GM12878 (cell line): ENCODE measurements at regions not wholly inside any gene's neighbourhood (a gene's known extent, or its start where the extent isn't known, plus 50 kb on each side); places are given as distances from the start of the nearest gene placed in this dataset.

Experiments used
- ATAC-seq: fragments of 200-7000 bp; cut with Tn5 transposase; 3 replicates; pipeline ENCODE4 v1.9.1; 2020; ENCODE audit warnings: mild to moderate bottlenecking, moderate library complexity
- BruUV-seq: library from RNA; stranded (reverse); fragments of 400-500 nt; replicated peaks from 2 replicates; lab custom pipeline; 2021; lab: Mats Ljungman, UMichigan
- CTCF ChIA-PET: fragments of 300-600 bp; sonication (Branson Sonifier 250); formaldehyde crosslinking; extraction: SDS; loops from one replicate; lab custom pipeline; 2021; ENCODE audit warnings: inconsistent platforms; lab: Yijun Ruan, JAX
- POLR2A ChIA-PET: fragments of 350-600 bp; formaldehyde crosslinking; extraction: SDS; loops from one replicate; lab custom pipeline; 2021; ENCODE audit warnings: inconsistent platforms; lab: Charles Lee
- RAD21 ChIA-PET: fragments of 300-600 bp; sonication (Branson Sonifier 250); formaldehyde crosslinking; loops from one replicate; lab custom pipeline; 2023; ENCODE audit warnings: antibody characterized with exemption; ENCODE audit not compliant: unreplicated experiment; lab: Charles Lee
- SMC1A ChIA-PET: fragments of 300-600 bp; sonication (Branson Sonifier 250); formaldehyde crosslinking; loops from one replicate; lab custom pipeline; 2023; ENCODE audit not compliant: unreplicated experiment, uncharacterized antibody; lab: Charles Lee
- DNase-seq: peaks from one replicate; pipeline ENCODE4 v3.0.0-alpha.2; 2011; ENCODE audit warnings: low read depth, low spot score
- FAIRE-seq: peaks from 3 replicates; lab custom pipeline; 2011; peaks lifted over from hg19 to GRCh38; lab: Jason Lieb, UNC
- H2AFZ ChIP-seq: 2 replicates; pipeline ENCODE4 v1.6.0; 2011; ENCODE audit warnings: low read depth, low read length, control low read depth; ENCODE audit not compliant: control insufficient read depth
- H3K27ac ChIP-seq: 2 replicates; pipeline ENCODE4 v1.5.1; 2011; ENCODE audit warnings: control low read depth; ENCODE audit not compliant: control insufficient read depth, insufficient read depth
- H3K27me3 ChIP-seq, 2 experiments: replicated peaks in 1 of 2; 2 replicates each; pipeline versions ENCODE4 v1.6.0 to v1.6.1; 2011; ENCODE audit warnings: low read length in 1 of 2; ENCODE audit not compliant: control insufficient read depth in 2 of 2, insufficient read depth in 2 of 2
- H3K36me3 ChIP-seq, 2 experiments: 2 replicates each; pipeline ENCODE4 v1.5.1; 2011; ENCODE audit warnings: low read length in 1 of 2; ENCODE audit not compliant: control insufficient read depth in 2 of 2, insufficient read depth in 2 of 2
- H3K4me1 ChIP-seq: 2 replicates; pipeline ENCODE4 v1.6.1; 2011; ENCODE audit warnings: mild to moderate bottlenecking, low read length, moderate library complexity, mixed read lengths; ENCODE audit not compliant: control insufficient read depth, insufficient read depth
- H3K4me2 ChIP-seq: 2 replicates; pipeline ENCODE4 v1.6.0; 2011; ENCODE audit warnings: control low read depth; ENCODE audit not compliant: control insufficient read depth, insufficient read depth
- H3K4me3 ChIP-seq: fragments of 200-600 bp; sonication (generic); 2 replicates; pipeline ENCODE4 v1.5.1; 2016
- H3K79me2 ChIP-seq: 2 replicates; pipeline ENCODE4 v1.6.0; 2011; ENCODE audit warnings: low read length; ENCODE audit not compliant: control insufficient read depth, insufficient read depth
- H3K9ac ChIP-seq: 2 replicates; pipeline ENCODE4 v1.8.0; 2011; ENCODE audit warnings: low read length, control low read depth, mixed read lengths; ENCODE audit not compliant: control insufficient read depth, insufficient read depth
- H3K9me3 ChIP-seq: replicated peaks from 3 replicates; pipeline ENCODE4 v1.5.1; 2011; ENCODE audit warnings: mild to moderate bottlenecking, low read length; ENCODE audit not compliant: control insufficient read depth, insufficient read depth
- H4K20me1 ChIP-seq: 2 replicates; pipeline ENCODE4 v1.6.0; 2011; ENCODE audit not compliant: control insufficient read depth, insufficient read depth
- BRCA1 ChIP-seq: IDR thresholded peaks from 2 replicates; pipeline ENCODE4 v1.6.1; 2011; ENCODE audit warnings: low read depth, low read length, improper control_type of control experiment
- DPF2 ChIP-seq: fragments of 450-650 bp; IDR thresholded peaks from 2 replicates; pipeline ENCODE4 v1.6.1; 2017; ENCODE audit warnings: mild to moderate bottlenecking
- MEF2A ChIP-seq: IDR thresholded peaks from 2 replicates; pipeline ENCODE4 v1.6.1; 2011; ENCODE audit warnings: low read depth, mild to moderate bottlenecking, low read length, moderate library complexity; ENCODE audit not compliant: insufficient read depth
- MEF2B ChIP-seq: fragments of 450-650 bp; IDR thresholded peaks from 2 replicates; pipeline ENCODE4 v1.6.1; 2018; ENCODE audit warnings: mild to moderate bottlenecking, moderate library complexity; ENCODE audit not compliant: partially characterized antibody, poor library complexity, severe bottlenecking
- NFIC ChIP-seq: IDR thresholded peaks from 2 replicates; pipeline ENCODE4 v1.6.1; 2012; ENCODE audit warnings: low read depth, mild to moderate bottlenecking, inconsistent platforms, low read length, moderate library complexity
- NFXL1 ChIP-seq: fragments of 450-650 bp; IDR thresholded peaks from 2 replicates; pipeline ENCODE4 v1.6.1; 2017; ENCODE audit warnings: antibody characterized with exemption, mild to moderate bottlenecking, borderline replicate concordance
- RUNX3 ChIP-seq: IDR thresholded peaks from 2 replicates; pipeline ENCODE4 v1.6.1; 2012; ENCODE audit warnings: low read length, inconsistent platforms
- SUPT20H ChIP-seq: IDR thresholded peaks from 2 replicates; pipeline ENCODE4 v1.6.1; 2011; ENCODE audit warnings: low read depth, mild to moderate bottlenecking, low read length, moderate library complexity, borderline replicate concordance; ENCODE audit not compliant: control insufficient read depth
- TAF1 ChIP-seq: IDR thresholded peaks from 2 replicates; pipeline ENCODE4 v1.6.1; 2011; ENCODE audit warnings: mild to moderate bottlenecking, low read depth, low read length, borderline replicate concordance
- WGBS: methylation state at CpG from one replicate; pipeline ENCODE4 v1.1.6; 2016; ENCODE audit warnings: low lambda C conversion rate; ENCODE audit not compliant: insufficient replicate concordance, insufficient coverage; ENCODE audit errors: missing lambda C conversion rate; 5-methylcytosine and 5-hydroxymethylcytosine counted together
- in situ Hi-C: fragments of 300-500 bp; cut with MboI; formaldehyde crosslinking; loops from 9 replicates; pipeline ENCODE4 v1.14.3; 2018; ENCODE audit warnings: mixed read lengths
- intact Hi-C: fragments of 100-400 bp; cut with micrococcal nuclease; formaldehyde crosslinking; loops from one replicate; pipeline ENCODE4 v1.14.2; 2022; ENCODE audit not compliant: unreplicated experiment
- TF ChIP-seq, protein P1 (sequence below): fragments of 150-350 bp; IDR thresholded peaks from 2 replicates; pipeline ENCODE4 v1.6.1; 2016; ENCODE audit warnings: low read depth, low read length
- TF ChIP-seq, protein P2 (sequence below): IDR thresholded peaks from 2 replicates; pipeline ENCODE4 v1.6.1; 2012; ENCODE audit warnings: low read length, inconsistent platforms
- TF ChIP-seq, protein P3 (sequence below): fragments of 450-650 bp; IDR thresholded peaks from 2 replicates; pipeline ENCODE4 v1.6.1; 2014; ENCODE audit warnings: mild to moderate bottlenecking

DNA sequence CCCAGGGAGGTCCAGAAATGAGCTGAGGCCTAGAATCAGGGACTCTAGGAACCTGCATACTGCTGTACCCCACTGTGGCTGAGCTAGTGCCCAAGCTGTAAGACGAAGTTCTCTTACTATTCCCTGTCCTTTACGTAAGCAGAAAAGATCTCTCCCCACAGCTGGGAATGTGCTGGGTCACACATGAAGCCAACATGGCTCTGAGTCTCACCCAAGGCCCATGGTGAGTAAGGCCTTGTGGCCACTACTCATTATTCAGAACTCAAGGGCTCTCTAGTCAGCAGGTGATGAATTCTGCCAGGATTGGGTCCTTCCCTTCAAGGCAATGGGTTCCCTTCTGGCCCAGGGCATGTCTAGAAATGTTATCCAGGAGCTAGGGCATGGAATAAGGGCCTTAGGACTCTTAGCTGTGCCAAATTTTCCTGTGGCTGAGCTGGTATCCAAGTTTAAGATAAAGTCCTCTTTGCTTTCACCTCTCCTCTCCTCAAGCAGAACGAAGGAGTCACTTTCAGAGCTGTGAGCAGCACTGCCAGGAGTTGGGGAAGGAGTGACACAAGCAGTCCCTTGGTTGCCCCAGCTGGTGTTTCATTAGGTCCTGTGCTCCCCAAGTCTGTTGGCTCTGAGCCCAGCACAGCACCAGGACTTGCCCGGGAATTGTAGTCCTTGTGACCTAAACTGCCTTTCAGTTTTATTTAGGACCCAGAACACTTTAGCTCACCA is 707.6 kb downstream of the SLC4A3 start:
- intact Hi-C loops (no loop called here), in situ Hi-C loops (no loop called here)
- SMC1A ChIA-PET: no interaction called here
- WGBS: 26% methylated on average over 4 of the region's 4 CpGs
- ATAC-seq (no peak), DNase-seq (no peak), FAIRE-seq (no peak)
- POLR2A ChIA-PET: no interaction called here
- Histone ChIP-seq H2AFZ (no peak overlapping the region), H3K27ac (no peak overlapping the region), H3K4me1 (no peaks in the 10 kb centered on the region), H4K20me1 (no peaks in the 10 kb centered on the region), H3K4me3 (no peak overlapping the region), H3K4me2 (no peak overlapping the region), H3K36me3 (no peaks in the 10 kb centered on the region), H3K79me2 (no peaks in the 10 kb centered on the region), H3K9ac (no peak overlapping the region), H3K27me3 (no peaks in the 10 kb centered on the region), H3K9me3 (no peaks in the 10 kb centered on the region)
- no peak for TF ChIP-seq NFIC
- TF ChIP-seq, protein P1, sequence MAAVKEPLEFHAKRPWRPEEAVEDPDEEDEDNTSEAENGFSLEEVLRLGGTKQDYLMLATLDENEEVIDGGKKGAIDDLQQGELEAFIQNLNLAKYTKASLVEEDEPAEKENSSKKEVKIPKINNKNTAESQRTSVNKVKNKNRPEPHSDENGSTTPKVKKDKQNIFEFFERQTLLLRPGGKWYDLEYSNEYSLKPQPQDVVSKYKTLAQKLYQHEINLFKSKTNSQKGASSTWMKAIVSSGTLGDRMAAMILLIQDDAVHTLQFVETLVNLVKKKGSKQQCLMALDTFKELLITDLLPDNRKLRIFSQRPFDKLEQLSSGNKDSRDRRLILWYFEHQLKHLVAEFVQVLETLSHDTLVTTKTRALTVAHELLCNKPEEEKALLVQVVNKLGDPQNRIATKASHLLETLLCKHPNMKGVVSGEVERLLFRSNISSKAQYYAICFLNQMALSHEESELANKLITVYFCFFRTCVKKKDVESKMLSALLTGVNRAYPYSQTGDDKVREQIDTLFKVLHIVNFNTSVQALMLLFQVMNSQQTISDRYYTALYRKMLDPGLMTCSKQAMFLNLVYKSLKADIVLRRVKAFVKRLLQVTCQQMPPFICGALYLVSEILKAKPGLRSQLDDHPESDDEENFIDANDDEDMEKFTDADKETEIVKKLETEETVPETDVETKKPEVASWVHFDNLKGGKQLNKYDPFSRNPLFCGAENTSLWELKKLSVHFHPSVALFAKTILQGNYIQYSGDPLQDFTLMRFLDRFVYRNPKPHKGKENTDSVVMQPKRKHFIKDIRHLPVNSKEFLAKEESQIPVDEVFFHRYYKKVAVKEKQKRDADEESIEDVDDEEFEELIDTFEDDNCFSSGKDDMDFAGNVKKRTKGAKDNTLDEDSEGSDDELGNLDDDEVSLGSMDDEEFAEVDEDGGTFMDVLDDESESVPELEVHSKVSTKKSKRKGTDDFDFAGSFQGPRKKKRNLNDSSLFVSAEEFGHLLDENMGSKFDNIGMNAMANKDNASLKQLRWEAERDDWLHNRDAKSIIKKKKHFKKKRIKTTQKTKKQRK: no peak
- no TSS peak for BruUV-seq
- CTCF ChIA-PET: no interaction called here
- RAD21 ChIA-PET: no interaction called here

DNA sequence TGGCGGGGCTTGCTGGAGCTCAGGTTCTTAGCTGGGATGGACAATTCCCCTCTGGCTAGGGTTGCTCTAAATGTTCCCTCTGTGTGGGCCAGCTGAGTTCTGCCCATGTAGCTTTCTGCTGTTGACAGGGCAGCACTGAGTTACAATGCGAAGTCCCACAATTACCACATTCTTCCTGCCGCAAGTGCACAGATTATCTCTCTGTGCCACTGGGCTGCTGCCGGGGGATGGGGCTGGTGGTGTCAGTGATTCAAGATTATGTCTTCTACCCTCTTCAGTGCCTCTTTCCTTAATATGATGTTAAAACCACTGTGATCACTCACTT is 708.1 kb downstream of the SLC4A3 start:
- SMC1A ChIA-PET: no interaction called here
- H3K4me2 ChIP-seq: no peak overlapping the region
- no peaks in the 10 kb centered on the region for H3K4me1 ChIP-seq
- intact Hi-C loops: no loop called here
- no peaks in the 10 kb centered on the region for H4K20me1 ChIP-seq
- POLR2A ChIA-PET: no interaction called here
- H3K9ac ChIP-seq: no peak overlapping the region
- BruUV-seq: no TSS peak
- CTCF ChIA-PET: no interaction called here
- DNase-seq (no peak), FAIRE-seq (no peak), ATAC-seq (no peak)
- in situ Hi-C loops: no loop called here
- H3K4me3 ChIP-seq: no peak overlapping the region
- no peaks in the 10 kb centered on the region for H3K9me3 ChIP-seq
- no peaks in the 10 kb centered on the region for H3K27me3 ChIP-seq
- H3K79me2 ChIP-seq: no peaks in the 10 kb centered on the region
- no peaks in the 10 kb centered on the region for H3K36me3 ChIP-seq
- H2AFZ ChIP-seq: no peak overlapping the region
- 50% methylated on average over 4 of the region's 4 CpGs for WGBS
- RAD21 ChIA-PET: no interaction called here
- H3K27ac ChIP-seq: no peak overlapping the region
- TF ChIP-seq MEF2A (no peak), SUPT20H (no peak), MEF2B (no peak), BRCA1 (no peak), DPF2 (no peak), TAF1 (no peak), NFXL1 (no peak), RUNX3 (no peak)
- TF ChIP-seq, protein P2, sequence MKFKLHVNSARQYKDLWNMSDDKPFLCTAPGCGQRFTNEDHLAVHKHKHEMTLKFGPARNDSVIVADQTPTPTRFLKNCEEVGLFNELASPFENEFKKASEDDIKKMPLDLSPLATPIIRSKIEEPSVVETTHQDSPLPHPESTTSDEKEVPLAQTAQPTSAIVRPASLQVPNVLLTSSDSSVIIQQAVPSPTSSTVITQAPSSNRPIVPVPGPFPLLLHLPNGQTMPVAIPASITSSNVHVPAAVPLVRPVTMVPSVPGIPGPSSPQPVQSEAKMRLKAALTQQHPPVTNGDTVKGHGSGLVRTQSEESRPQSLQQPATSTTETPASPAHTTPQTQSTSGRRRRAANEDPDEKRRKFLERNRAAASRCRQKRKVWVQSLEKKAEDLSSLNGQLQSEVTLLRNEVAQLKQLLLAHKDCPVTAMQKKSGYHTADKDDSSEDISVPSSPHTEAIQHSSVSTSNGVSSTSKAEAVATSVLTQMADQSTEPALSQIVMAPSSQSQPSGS: no peak
- TF ChIP-seq, protein P3, sequence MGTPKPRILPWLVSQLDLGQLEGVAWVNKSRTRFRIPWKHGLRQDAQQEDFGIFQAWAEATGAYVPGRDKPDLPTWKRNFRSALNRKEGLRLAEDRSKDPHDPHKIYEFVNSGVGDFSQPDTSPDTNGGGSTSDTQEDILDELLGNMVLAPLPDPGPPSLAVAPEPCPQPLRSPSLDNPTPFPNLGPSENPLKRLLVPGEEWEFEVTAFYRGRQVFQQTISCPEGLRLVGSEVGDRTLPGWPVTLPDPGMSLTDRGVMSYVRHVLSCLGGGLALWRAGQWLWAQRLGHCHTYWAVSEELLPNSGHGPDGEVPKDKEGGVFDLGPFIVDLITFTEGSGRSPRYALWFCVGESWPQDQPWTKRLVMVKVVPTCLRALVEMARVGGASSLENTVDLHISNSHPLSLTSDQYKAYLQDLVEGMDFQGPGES: no peak
